ENCODE measurements at regions not wholly inside any gene's neighbourhood (a gene's known extent, or its start where the extent isn't known, plus 50 kb on each side); places are given as distances from the start of the nearest gene placed in this dataset.
"Not testable (repeated sequence)": the region's sequence is repeated elsewhere in the genome, so short reads cannot be mapped to it uniquely, and the experiment has no call there.

GRCh38 chr4:13924900-13925299, 297.4 kb upstream of the BOD1L1 start:
- TF ChIP-seq CTCF (conservative IDR thresholded peaks at IDR 0.05; ENCODE audit: low read depth in 2 of 2); ETS1 (IDR thresholded peaks at IDR 0.05): not testable (repeated sequence)

All from GM23338 (cell line).